Epithelial cell of proximal tubule (primary cell): ENCODE measurements at regions not wholly inside any gene's neighbourhood (a gene's known extent, or its start where the extent isn't known, plus 50 kb on each side); places are given as distances from the start of the nearest gene placed in this dataset.

ENCODE experiments used
- DNase-seq: peaks from one replicate; pipeline ENCODE4 v3.0.0-alpha.2; 2011; ENCODE audit warnings: low read depth
- H3K4me3 ChIP-seq: 2 replicates; pipeline ENCODE4 v1.5.1; 2011; ENCODE audit warnings: low read depth, mild to moderate bottlenecking, low read length
- CTCF ChIP-seq: conservative IDR thresholded peaks from 2 replicates; pipeline ENCODE4 v1.5.1; 2012; ENCODE audit warnings: low read depth, mild to moderate bottlenecking, low read length

GRCh38 chr5:78726571-78726970 is 78.0 kb upstream of the LHFPL2 start:
- DNase-seq, result no peak
- no peak for TF ChIP-seq CTCF
- no peak overlapping the region for H3K4me3 ChIP-seq

GRCh38 chr5:78726003-78726402 is 77.4 kb upstream of the LHFPL2 start:
- TF ChIP-seq CTCF, result no peak
- DNase-seq, result no peak
- H3K4me3 ChIP-seq, result no peak overlapping the region

- TF ChIP-seq CTCF, result no peak
- no peak overlapping the region for H3K4me3 ChIP-seq
- DNase-seq, result no peak
Measured at GRCh38 chr5:78724061-78724460, 75.5 kb upstream of the LHFPL2 start.

DNA sequence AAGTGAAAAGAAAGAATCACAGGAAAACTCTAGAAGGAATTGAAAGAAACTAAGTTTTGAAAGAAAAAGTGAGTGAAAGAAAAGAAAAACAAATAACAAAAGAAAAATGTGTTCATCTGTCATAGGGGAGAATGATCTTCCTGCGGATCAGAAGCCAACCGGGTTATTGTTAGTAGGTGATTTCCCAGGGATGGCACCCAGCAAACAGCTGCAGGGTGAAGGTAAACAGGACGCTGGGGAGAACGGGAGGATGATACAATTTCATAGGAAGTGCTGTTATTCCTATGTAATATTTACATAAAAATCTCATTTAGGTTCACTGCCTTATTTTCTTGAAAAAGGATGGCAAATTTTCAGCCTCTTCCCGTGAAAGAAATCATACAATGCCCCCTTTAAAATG is 72.4 kb upstream of the LHFPL2 start:
- DNase-seq, result no peak
- no peak overlapping the region for H3K4me3 ChIP-seq
- TF ChIP-seq CTCF, result no peak

GRCh38 chr5:78720227-78720985 is 71.8 kb upstream of the LHFPL2 start:
- H3K4me3 ChIP-seq, result no peak overlapping the region
- TF ChIP-seq CTCF, result no peak
- no peak for DNase-seq

DNA sequence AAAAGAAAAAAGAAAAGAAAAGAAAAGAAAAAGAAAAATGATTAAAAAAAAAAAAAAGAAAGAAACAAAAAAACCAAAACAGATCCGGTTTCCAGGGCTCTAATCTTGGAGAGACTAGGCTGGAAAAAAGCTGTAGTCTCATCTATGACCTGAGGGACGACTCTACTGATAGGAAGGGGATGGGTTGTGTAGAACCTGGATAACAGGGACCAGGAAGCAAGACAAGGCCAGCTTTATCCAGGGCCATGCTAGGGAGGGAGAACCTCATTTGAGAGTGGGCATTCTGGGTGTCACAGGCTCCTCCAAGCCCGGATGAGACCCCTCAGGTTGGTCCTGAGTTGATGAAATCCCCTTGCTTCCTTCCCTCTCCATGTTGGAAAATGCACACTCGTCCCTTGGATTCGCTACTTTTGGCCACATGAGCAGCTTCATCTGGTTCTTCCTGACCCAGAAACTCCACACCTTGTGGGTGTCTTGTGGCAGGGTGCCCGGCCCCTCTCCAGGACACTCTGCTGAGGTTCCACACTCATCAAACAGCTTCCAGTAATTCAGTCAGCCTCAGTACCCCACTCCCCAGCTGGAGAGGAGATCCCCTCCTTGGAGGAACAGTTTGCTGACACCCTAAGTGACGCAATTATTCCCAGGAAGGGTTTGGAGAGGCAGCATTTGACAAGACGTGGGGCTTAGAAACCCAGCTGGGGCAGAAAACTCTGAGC is 71.1 kb upstream of the LHFPL2 start:
- no peak overlapping the region for H3K4me3 ChIP-seq
- TF ChIP-seq CTCF, result no peak
- DNase-seq, result no peak
